ENCODE measurements at regions not wholly inside any gene's neighbourhood (a gene's known extent, or its start where the extent isn't known, plus 50 kb on each side); places are given as distances from the start of the nearest gene placed in this dataset.
"Not testable (repeated sequence)": the region's sequence is repeated elsewhere in the genome, so short reads cannot be mapped to it uniquely, and the experiment has no call there.

DNA sequence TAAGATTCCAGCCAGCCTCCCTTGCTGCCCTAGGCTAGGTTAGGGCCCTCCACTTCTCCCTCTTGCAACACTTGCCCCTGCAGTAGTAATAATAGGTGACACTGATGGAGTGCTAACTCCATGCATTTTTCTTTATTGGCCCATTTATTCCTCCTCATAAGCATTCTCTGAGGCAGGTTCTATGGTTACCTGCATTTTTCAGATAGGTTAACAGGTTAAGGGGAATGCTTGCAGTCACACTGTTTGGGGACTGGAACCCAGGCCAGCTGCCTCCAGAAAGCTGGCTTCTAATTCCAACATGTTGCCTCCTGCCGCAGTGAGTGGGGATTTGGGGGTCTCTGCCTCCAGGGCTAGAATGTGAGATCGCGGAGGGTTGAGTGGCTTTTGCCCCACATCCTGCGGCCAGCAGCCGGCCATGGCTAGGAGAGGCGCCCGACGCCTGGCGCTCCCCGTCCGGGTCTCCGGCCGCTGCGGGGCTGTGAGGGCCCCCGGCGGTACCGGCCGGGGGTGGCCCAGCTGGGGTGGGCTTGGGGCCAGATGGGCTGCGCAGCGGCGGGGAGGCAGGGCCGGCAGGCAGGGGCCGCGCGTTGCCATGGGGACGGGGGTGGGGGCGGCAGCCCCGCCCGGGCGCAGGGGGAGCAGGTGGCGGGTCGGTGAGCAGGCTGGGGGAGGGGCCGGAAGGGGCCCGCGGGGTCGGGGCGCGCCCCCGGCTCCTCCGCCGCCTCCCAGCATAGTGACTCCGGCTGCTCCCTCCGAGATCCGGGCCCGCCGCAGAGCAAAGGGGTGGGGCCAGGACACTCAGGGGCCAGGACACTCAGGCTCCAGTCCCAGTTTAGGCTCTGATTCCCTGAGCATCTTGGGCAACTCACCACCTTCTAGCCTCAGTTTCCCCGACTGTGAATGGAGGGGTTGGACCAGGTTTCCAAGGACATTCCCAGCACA lies 68.4 kb upstream of the SSBP3 start:
- no peak for DNase-seq

DNA sequence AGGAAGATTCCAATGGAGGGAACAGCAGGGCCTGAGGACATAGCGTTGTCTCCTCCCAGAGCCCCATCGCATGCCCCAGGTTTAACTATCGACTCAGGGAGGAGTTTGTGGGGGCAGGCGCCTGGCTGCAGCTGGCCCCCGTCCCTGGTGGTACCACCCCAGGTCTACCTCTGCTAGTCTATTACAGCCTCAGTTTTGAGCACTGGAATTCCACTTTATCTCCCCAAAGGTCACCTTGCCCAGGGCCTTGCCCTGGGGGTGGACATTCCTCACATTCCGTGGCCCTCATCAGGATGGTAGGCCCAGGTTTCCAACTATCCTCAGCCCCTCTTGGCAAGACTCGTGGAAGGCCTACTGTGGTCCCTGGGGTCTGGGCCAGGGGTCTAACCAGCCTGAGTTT lies 65.4 kb upstream of the SSBP3 start:
- DNase-seq, result no peak

DNA sequence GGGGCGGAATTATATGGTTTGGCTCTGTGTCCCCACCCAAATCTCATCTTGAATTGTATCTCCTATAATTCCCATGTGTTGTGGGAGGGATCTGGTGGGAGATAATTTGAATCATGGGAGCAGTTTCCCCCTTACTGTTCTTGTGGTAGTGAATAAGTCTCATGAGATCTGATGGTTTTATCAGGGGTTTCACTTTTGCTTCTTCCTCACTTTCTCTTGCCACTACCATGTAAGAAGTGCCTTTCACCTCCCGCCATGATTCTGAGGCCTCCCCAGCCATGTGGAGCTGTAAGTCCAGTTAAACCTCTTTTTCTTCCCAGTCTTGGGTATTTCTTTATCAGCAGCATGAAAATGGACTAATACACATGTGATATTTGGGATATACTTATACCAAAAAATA lies 63.2 kb upstream of the SSBP3 start:
- DNase-seq, result not testable (repeated sequence)

DNA sequence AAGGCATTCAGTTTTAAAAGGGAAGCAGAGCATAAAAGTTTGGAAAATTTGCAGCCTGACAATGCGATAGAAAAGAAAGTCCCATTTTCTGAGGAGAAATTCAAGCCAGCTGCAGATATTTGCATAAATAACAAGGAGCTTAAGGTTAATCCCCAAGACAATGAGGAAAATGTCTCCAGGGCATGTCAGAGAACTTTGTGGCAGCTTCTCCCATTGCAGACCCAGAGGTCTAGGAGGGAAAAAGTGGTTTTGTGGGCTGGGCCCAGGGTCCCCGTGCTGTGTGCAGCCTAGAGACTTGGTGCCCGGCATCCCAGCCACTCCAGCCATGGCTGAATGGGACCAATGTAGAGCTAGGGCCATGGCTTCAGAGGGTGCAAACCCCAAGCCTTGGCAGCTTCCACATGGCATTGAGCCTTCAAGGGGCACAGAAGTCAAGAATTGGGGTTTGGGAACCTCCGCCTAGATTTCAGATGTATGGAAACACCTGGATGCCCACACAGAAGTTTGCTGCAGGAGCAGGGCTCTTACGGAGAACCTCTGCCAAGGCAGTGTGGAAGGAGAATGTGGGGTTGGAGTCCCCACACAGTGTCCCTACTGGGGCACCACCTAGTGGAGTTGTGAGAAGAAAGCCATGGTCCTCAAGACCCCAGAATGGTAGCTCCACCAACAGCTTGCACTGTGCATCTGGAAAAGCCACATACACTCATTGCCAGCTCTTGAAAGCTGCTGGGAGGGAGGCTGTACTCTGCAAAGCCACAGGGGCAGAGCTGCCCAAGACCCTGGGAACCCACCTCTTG lies 62.3 kb upstream of the SSBP3 start:
- not testable (repeated sequence) for DNase-seq

DNA sequence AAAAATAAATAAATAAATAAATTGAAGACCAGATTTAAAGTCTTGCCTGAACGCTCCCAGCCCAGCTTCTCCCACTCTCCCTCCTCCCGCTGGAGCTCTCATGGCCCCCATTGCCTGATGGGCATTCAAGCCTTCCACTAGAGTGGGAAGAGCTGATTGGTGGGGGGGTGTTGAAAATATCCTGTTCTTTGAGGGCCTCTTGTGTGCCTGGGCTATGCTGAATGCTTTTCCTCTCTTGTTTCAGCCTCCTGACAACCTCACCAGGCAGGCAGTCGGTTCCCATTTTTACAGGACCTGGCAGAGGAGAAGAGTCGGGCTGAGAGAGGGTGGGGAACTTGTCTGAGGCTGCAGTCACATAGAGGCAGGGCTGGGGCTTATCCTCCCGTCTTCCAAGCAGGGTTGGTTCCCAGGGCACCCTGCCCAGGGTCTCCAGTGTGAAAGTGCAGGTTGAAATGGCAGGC lies 59.2 kb upstream of the SSBP3 start:
- DNase-seq, result no peak

DNA sequence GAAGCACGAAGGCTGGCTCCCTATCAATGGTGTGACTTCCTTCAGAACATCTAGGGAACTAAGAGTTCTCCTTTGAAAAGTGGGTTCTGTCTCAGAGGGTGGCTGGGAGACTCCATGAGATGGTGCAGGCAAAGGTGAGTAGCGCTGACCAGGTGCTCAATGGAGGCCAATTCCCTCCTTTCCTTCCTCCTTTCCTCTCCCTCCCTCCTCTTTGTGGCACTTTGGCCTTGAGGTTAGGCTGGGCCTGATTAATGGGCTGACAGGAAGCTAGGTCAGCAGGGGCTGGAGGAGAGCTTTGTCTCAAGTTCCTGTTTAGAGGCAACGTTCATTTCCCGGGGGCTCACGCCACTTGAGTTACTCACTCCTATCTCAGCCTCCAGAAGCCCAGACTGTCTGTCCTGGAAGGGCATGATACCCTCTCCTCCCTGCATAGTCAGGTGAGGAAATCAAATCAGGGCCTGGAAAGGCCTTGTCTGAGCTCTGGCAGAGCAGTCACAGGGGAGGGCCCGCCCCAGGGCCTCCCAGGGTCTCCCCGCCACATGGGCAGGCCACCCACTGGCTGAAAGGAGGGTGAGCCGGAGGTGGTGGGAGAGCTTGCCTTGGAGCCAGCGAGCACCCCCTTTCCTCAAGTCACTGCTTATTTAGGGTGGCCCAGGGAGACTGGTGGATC lies 58.4 kb upstream of the SSBP3 start:
- no peak for DNase-seq

DNA sequence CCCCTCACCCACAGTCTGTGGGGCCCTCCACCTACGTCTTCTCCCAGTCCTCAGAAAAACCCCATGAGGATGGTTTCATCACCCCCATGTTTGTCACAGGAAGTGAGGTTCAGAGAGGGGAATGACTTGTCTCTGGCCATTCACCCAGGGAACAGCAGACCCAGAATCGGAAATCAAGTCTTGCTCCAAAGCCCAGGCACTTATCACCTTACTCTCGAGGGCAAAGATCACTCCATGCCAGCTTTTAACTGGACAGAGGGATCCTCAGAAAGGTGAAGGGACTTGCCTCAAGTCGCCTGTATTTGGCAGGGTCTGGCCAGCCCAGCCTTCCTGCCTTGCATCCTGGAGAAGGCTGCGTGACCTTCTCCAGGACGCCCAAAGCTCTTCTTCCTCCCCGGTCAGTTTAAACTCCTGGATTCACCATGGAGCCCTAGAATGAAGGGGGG lies 57.9 kb upstream of the SSBP3 start:
- DNase-seq, result no peak

DNA sequence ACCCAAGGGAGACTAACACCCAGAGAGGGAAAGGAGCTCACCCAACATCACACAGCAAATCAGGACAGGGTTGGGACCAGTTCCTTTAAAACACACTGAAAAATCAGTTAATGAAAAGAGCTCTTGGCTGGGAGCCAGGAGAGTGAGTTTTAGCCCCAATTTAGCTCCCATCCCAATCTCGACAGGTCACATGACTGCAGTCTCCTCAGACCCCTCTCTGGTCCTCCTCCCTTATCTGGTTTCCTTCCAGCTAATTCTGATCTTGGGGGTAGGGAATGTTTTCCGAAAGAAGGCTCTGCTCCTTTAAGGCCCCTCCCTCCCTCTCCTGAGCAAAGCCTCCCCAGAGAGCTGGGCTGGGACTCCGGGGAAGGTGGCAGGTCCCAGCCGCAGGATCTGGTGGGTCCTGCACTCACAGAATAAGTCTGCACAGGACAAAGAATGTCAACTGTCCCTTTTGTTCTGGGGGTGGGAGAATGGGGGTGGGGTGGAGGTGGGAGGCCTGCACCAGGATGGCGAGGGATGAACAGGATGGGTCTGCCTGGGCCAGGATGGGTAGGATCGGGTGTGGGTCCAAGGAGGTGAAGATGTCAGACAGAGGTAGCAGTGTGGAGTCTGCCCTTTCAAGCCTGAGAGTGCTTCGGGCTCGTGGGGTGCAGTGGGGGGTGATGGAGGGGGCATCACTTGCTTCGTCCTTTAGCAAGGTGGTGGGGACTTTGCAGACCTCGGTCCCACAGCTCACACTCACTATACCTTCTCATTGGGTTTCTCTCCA lies 57.3 kb upstream of the SSBP3 start:
- DNase-seq, result no peak

DNA sequence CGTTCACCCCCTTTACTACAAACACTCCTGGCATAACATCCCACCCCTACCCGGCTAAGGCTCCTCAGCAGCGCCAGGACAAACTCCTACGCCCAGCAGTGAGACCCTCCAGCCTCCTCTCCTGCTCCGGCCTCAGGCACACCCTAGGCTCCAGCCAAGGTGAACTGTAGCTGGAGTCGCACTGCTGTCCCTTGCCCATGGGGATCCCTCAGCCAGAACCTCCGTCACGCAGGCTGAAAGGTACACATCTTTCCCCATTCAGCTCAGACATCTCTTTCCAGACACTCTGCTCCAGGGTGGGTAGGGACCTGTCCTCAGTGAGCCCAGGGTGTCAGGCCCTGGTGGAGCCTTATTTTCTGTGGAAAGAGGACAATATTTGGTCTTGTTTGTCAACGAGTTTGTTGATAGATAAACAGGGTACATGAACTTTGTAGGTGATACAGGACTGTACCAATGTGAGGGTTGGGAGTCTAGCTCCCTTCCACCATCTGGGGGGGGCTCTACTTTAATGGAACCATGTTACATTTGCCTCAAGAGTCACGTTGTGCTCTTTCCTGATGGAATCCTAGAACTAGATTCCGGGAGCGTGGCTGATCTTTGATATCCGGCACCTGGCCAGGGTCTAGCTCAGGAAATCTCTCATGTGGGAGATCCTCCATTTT lies 56.5 kb upstream of the SSBP3 start:
- no peak for DNase-seq

DNA sequence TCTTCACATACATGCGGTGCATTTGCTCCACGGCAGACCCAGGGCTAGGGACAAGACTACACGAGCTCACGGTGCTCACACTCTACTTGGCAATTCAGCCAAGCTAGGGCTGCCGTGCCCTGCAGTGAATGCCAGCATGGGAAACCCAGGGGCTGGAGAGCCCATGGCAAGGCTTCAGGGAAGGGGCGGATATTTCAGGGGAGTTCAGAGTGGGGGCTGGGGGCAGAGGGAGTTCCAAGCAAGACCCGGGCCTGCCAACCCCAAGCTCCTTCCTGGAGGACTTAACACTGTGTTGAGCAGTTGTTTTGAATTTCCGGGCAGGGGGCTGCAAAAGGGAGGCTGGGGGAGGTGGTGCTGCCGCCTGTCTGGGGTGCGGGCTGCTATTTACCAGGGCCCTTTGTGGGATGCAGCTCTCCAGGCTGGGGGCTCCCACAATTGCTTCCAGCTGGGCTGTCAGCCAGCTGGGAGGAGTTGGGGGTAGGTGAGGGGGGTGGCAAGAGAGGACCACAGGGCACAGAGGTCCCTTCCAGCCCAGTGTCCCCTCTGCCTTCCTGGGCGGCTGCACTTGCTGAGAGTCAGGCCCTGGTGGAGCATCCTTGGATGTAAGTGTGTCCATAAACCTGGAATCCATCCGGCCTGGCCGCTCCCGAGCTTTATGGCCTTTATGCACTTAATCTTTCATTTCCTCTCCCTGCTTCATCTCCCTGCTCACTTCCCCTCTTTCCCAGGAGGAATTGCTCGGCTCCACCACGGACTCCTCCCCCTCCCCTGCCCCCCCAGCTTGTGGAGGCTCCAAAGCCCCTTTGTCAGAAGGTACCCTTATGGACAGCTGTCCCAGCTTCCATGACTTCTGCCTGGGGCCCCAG lies 55.8 kb upstream of the SSBP3 start:
- DNase-seq, result no peak

DNA sequence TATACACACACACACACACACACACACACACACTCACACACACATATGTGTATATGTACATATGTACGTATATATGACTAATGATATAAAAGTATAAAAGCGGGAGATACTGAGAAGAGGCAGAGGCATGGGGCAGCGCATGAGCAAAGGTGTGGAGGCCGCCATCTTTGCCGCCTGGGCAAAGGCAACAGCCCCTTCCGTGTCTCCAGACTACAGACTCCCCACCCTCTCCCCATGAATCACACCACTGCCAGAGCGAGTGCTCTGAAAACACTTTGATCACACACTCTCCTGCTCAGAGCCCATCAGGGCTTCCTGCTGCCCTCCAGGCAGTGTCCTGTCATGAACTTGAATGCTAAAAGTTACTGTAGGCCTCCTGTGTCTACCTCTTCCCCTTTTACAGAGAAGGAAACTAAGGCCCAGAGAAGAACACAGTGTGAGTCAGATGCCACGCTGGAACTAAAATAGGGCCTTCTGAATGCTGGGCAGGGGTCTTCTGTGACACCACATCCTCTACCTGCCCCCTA lies 54.7 kb upstream of the SSBP3 start:
- DNase-seq, result no peak

DNA sequence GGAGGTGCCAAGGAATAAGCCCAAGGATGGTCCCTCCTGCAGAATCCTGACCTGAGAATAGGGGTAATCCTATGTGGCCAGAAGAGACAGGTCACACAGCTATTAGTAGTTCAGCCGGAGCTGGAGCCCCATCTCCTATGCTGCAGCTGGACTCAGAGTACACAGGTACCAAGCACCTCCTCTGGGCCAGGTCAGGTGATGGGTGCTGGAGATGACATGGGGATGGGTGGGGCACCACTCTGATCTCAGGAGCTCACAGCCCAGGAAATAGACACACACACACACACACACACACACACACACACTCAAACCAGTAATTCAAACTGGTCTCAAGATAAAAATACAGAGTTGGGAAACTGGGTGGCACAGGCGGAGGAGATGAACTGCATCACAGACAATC lies 54.2 kb upstream of the SSBP3 start:
- no peak for DNase-seq

DNA sequence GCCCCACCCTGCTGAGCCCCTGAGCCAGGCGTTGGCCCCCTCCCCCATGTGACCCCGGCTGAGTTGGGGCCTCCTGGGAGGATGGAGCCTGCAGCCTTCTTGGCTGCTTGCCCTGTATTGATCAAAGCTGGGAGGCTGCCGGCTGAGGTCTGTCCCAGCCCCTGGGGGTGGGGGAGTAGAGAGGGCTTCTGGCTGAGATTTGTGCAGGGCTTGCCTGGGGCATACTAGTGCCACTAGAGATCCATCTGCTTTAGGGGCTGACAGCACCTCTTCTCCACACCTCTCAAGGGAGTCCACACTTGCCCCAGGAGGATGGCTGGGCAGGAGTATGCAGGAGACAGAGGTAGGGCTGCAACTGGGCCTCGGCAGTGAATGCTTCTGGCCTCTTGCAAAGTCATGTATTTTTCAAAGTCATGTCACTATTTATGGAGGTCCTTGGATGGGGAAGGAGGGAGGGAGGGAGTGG lies 53.6 kb upstream of the SSBP3 start:
- no peak for DNase-seq

DNA sequence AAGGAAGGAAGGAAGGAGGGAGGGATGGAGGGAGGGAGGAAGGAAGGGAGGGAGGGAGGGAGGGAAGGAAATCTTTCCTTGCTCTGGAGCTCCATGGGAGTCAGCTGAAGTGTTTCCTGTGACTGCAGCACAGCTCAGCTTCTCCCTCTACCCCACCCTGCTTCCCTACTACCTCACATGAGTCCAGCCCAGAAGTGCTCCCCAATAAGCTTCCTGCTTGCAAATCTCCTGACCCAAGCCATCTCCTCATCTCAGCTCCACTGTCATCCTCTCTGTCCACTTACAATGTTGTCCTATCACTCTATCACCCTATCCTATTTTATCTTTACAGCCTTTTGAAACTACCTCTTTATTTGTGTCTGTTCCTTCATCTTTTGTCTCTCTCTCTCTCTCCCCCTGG lies 52.9 kb upstream of the SSBP3 start:
- DNase-seq, result no peak

DNA sequence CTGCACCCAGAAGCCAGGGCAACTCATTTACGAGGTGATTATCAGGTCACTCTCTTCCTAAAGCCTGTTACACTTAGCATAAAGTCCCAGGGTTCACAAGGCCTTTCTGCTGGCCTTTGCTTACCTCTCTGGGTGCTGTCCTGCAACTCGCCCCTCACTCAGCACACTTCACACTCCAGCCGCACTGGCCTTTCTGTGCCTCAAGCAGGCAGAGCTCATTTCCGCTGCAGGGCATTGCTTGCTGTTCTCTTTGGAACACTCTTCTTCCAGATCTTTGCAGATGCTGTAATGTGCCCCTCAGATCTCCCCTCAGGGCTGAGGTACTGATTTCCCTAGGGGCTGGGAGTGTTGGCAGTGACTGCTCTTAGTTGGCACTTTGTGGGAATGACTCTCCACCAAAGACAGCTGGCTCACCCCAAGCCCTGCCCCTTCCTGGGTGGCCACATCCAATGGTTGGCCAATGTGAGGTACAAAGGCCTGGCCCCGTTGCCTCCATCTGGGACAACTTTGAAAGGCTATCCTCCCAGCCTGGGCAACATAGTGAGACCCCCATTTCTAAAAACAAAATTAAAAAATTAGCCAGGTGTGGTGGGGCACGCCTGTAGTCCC lies 50.8 kb upstream of the SSBP3 start:
- DNase-seq, result no peak

DNA sequence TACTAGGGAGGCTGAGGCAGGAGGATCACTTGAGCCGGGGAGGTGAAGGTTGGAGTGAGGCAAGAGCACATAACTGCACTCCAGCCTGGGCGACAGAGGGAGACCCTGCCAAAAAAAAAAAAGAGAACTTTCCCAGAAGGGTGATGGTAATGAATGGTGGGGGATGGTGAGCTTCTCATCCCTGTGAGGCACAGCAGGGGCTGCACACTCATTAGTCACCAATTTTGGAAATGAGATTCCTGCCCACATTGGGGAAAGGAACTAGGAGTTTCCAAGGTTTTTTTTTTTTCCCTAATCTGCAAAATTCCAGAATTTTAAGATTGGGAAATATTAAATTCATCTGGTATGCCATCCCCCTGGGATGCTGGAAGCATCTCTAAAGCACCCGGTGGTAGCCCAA lies 50.2 kb upstream of the SSBP3 start:
- no peak for DNase-seq

Measured in hindlimb muscle (tissue), 1 donor.